WI38 (cell line): ENCODE measurements at regions not wholly inside any gene's neighbourhood (a gene's known extent, or its start where the extent isn't known, plus 50 kb on each side); places are given as distances from the start of the nearest gene placed in this dataset.
A peak's percentile ranks its signal among the peaks of the same experiment; 100 is the strongest.

Experiments used
- H3K4me3 ChIP-seq: 2 replicates; pipeline ENCODE4 v1.5.1; 2011; ENCODE audit warnings: low read depth, mild to moderate bottlenecking, control low read depth, low read length
- TF ChIP-seq, protein P1 (sequence below): IDR thresholded peaks from 2 replicates; pipeline ENCODE4 v1.5.1; 2012; ENCODE audit warnings: low read depth, mild to moderate bottlenecking, control low read depth, low read length

DNA sequence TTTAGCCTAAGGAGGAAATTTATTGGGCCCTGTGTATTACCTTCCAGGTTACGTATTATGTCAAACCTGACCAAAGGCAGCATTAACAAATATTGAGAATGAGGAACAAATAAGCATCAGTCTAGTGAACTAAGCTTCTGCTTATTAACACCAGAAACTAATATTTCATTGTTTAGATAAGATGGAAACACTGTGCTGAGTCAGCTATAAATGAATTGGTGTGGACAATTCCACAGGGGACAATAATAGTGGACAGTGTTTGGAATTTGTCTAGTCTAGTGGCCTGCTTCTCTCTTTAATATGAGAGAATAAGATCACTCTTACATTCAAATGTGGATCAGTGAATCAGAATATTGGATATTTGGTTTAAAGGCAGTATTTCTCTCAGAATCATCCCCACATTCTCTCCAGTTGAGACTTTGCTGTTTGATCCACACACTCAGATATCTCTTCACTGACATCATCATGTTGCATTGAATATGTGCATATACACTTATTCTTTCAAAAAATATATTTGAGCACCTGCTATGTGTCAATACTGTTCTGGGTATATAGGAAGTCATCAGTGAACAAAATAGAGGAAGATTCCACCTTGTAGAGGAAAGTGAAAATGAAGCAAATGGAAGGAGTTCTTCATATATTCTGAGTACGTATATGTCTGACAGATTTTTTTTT is 136.3 kb downstream of the DIO2 start:
- no peak overlapping the region for H3K4me3 ChIP-seq
- TF ChIP-seq, protein P1, sequence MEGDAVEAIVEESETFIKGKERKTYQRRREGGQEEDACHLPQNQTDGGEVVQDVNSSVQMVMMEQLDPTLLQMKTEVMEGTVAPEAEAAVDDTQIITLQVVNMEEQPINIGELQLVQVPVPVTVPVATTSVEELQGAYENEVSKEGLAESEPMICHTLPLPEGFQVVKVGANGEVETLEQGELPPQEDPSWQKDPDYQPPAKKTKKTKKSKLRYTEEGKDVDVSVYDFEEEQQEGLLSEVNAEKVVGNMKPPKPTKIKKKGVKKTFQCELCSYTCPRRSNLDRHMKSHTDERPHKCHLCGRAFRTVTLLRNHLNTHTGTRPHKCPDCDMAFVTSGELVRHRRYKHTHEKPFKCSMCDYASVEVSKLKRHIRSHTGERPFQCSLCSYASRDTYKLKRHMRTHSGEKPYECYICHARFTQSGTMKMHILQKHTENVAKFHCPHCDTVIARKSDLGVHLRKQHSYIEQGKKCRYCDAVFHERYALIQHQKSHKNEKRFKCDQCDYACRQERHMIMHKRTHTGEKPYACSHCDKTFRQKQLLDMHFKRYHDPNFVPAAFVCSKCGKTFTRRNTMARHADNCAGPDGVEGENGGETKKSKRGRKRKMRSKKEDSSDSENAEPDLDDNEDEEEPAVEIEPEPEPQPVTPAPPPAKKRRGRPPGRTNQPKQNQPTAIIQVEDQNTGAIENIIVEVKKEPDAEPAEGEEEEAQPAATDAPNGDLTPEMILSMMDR = no peak

DNA sequence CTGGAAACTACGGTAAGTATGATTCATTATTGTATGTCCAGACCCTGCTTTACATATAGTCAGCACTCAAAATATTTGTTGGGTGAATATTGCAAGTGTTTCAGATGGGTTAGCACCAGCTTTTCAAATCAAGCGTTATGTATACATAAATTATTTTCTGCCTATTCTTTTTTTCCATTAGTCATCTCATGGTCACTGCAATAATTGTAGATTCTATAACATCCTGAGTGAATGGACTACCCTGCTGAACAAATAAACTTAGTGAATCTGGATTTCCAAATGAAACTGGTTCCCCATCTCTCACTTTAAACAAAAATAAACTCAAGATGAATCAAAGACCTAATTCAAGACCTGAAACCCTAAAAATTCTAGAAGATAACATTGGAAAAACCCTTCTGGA is 152.3 kb downstream of the DIO2 start:
- TF ChIP-seq, protein P1 = no peak
- H3K4me3 ChIP-seq = no peak overlapping the region

DNA sequence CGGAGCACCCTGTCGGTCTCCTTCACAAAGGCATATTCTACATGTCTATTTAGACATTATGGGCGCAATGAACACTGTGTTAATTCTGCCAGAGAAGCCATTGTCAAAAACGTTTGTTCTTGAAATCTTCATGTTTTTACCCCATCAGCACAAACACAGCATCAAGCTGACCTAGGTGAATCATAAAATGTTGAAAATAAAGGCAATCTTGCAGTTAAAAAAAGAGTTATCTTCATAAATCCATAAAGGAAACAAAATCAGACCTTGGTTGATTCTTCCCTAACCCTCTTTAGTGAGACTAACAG is 154.9 kb downstream of the DIO2 start:
- TF ChIP-seq, protein P1 = no peak
- no peak overlapping the region for H3K4me3 ChIP-seq

DNA sequence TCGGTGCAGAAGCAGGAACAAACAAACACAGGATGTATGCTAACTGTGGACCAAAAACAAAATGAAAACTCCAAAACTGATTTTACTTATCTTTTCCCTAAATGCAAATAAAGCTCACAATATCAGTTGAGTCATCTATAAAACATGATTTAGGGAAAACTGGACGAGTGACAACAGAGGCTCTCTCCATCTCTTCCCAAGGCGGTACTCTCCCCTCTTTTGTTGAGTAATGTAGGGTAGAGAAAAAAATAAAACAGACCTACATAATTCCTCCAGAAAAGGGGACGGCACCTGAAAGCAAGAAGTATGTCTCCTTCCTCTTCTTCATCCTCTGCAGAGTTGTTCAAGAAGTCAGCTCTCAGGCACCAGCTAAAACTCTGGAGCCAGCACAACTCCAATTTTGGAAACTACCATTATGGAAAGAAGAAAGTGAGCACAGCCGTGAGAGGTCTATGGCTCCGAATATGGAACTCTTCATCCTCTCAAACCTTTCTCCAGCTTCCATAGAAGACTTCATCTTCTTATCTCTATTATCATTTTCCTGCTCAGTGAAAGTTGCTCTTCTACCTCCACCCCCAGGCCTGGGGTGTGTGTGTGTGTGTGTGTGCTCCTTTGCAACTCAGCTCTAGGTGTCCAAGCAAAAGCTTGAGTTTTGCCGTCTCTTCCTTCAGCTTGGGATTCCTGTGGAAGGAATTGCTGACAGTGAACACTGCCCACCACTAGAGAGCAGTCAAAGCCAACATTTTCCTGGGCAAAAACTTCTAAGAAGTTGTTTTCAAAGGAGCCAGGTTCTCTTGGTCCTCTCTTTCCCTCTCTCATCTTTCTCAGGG is 155.4 kb downstream of the DIO2 start:
- TF ChIP-seq, protein P1 = peak; percentile 67
- H3K4me3 ChIP-seq = no peak overlapping the region

DNA sequence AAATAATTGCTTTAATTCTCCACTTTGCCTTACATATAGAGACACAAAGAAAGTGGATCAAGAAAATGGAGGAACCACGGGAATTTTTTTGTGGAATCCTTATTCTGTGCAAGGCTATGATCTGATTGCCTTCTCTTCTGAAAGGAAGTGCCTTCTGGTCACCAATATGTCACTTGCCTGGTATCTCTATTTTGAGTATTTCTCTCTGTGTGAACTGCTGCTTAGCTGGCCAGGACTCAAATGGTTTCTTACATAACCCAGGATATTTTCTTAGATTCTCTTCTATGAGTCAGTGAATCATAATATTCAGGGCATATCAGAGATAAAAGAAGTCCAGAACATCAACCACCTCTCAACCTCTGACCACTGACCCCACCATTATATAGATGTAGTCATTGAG is 156.1 kb downstream of the DIO2 start:
- TF ChIP-seq, protein P1 = no peak
- H3K4me3 ChIP-seq = no peak overlapping the region

DNA sequence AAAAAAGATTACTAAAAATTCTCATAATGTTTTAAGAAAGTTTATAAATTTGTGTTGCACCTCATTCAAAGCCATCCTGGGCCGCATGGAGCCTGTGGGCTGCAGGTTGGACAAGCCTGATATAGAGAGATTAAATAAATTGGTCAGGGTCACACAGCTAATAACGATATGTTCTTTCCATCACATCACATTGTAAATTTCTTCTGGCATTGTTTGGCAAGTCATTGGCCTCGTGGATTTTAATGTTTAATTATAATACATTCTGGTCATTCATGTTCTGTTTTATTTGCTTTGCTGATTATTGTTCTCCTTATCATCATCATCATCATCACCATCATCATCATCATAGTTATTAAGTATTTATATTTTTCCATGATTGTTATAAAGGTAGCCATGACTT is 157.3 kb downstream of the DIO2 start:
- no peak overlapping the region for H3K4me3 ChIP-seq
- TF ChIP-seq, protein P1 = no peak

DNA sequence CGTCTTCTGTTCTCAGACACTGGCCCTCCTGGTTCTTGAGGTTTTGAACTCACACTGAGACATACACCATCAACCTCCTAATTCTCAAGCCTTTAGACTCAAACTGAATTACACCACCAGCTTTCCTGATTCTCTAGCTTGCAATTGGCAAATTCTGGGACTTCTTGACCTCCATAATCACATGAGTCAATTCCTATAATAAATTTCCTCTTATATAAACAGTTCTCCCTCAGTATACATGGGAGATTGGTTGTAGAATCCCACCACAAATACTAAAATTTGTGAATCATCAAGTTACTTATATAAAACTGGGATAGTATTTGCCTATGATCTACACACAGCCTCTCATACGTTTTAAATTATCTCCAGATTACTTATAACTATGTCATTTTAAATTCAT is 162.2 kb downstream of the DIO2 start:
- no peak overlapping the region for H3K4me3 ChIP-seq
- TF ChIP-seq, protein P1 = no peak
